ENCODE measurements at regions not wholly inside any gene's neighbourhood (a gene's known extent, or its start where the extent isn't known, plus 50 kb on each side); places are given as distances from the start of the nearest gene placed in this dataset.

DNA sequence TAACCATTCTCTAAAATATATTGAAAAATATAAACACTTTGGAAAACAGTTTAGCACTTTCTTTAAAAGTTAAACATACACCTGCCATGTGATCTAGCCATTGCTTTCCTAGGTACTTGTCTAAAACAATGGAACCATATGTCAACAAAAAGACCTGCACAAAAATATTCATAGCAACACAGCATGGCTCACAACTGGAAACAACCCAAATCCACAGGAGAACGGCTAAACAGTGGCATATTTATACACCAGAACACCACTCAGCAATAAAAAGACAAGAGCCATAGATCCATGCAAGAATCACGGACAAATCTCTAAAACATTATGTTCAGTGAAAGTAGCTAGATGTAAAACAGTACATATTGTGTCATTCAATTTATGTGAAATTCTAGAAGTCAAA, 221.3 kb upstream of the UBE2E2 start:
- TF ChIP-seq, protein P1, sequence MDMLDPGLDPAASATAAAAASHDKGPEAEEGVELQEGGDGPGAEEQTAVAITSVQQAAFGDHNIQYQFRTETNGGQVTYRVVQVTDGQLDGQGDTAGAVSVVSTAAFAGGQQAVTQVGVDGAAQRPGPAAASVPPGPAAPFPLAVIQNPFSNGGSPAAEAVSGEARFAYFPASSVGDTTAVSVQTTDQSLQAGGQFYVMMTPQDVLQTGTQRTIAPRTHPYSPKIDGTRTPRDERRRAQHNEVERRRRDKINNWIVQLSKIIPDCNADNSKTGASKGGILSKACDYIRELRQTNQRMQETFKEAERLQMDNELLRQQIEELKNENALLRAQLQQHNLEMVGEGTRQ (IDR thresholded peaks at IDR 0.05): no peak
- TF ChIP-seq HDAC2 (IDR thresholded peaks at IDR 0.05): no peak
- TF ChIP-seq, protein P2, sequence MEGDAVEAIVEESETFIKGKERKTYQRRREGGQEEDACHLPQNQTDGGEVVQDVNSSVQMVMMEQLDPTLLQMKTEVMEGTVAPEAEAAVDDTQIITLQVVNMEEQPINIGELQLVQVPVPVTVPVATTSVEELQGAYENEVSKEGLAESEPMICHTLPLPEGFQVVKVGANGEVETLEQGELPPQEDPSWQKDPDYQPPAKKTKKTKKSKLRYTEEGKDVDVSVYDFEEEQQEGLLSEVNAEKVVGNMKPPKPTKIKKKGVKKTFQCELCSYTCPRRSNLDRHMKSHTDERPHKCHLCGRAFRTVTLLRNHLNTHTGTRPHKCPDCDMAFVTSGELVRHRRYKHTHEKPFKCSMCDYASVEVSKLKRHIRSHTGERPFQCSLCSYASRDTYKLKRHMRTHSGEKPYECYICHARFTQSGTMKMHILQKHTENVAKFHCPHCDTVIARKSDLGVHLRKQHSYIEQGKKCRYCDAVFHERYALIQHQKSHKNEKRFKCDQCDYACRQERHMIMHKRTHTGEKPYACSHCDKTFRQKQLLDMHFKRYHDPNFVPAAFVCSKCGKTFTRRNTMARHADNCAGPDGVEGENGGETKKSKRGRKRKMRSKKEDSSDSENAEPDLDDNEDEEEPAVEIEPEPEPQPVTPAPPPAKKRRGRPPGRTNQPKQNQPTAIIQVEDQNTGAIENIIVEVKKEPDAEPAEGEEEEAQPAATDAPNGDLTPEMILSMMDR (IDR thresholded peaks at IDR 0.05): no peak
- TF ChIP-seq SREBF2 (IDR thresholded peaks at IDR 0.05): no peak
- TF ChIP-seq, protein P3, sequence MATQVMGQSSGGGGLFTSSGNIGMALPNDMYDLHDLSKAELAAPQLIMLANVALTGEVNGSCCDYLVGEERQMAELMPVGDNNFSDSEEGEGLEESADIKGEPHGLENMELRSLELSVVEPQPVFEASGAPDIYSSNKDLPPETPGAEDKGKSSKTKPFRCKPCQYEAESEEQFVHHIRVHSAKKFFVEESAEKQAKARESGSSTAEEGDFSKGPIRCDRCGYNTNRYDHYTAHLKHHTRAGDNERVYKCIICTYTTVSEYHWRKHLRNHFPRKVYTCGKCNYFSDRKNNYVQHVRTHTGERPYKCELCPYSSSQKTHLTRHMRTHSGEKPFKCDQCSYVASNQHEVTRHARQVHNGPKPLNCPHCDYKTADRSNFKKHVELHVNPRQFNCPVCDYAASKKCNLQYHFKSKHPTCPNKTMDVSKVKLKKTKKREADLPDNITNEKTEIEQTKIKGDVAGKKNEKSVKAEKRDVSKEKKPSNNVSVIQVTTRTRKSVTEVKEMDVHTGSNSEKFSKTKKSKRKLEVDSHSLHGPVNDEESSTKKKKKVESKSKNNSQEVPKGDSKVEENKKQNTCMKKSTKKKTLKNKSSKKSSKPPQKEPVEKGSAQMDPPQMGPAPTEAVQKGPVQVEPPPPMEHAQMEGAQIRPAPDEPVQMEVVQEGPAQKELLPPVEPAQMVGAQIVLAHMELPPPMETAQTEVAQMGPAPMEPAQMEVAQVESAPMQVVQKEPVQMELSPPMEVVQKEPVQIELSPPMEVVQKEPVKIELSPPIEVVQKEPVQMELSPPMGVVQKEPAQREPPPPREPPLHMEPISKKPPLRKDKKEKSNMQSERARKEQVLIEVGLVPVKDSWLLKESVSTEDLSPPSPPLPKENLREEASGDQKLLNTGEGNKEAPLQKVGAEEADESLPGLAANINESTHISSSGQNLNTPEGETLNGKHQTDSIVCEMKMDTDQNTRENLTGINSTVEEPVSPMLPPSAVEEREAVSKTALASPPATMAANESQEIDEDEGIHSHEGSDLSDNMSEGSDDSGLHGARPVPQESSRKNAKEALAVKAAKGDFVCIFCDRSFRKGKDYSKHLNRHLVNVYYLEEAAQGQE (IDR thresholded peaks at IDR 0.05): no peak
